ENCODE measurements at regions not wholly inside any gene's neighbourhood (a gene's known extent, or its start where the extent isn't known, plus 50 kb on each side); places are given as distances from the start of the nearest gene placed in this dataset.

DNA sequence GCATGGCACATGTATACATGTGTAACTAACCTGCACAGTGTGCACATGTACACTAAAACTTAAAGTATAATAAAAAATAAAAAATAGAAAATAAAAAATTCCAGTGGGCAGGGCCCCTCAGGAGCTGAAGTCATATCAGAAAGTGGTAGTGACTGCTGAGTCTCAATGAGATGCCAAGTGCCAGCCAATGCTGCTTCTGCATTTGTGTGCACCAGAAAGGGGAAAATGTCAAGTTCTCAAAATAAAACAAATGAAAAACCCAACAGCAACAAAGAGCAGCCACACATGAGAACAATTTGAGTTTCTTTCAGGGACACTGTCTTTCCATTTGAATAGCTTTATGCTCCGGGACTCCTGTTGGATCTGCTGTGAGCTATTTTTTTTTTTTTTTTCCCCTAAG lies 117.2 kb upstream of the CCDC112 start:
- ChIA-PET POLR2A (no interaction called here), CTCF (no interaction called here)
- no peak overlapping the region for H3K4me3 Mint-ChIP-seq
- no peak overlapping the region for H3K27ac Mint-ChIP-seq
- H3K36me3 Mint-ChIP-seq (ENCODE audit: low read depth): no peaks in the 10 kb centered on the region
- H3K4me1 Mint-ChIP-seq: no peaks in the 10 kb centered on the region
- no peaks in the 10 kb centered on the region for H3K9me3 Mint-ChIP-seq
- H3K27me3 Mint-ChIP-seq: no peaks in the 10 kb centered on the region
- TF ChIP-seq, protein P1, sequence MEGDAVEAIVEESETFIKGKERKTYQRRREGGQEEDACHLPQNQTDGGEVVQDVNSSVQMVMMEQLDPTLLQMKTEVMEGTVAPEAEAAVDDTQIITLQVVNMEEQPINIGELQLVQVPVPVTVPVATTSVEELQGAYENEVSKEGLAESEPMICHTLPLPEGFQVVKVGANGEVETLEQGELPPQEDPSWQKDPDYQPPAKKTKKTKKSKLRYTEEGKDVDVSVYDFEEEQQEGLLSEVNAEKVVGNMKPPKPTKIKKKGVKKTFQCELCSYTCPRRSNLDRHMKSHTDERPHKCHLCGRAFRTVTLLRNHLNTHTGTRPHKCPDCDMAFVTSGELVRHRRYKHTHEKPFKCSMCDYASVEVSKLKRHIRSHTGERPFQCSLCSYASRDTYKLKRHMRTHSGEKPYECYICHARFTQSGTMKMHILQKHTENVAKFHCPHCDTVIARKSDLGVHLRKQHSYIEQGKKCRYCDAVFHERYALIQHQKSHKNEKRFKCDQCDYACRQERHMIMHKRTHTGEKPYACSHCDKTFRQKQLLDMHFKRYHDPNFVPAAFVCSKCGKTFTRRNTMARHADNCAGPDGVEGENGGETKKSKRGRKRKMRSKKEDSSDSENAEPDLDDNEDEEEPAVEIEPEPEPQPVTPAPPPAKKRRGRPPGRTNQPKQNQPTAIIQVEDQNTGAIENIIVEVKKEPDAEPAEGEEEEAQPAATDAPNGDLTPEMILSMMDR (IDR thresholded peaks at IDR 0.05): no peak
- DNase-seq (no peak), ATAC-seq (ENCODE audit: low read depth) (no peak)
- intact Hi-C loops (cut with micrococcal nuclease): no loop called here

DNA sequence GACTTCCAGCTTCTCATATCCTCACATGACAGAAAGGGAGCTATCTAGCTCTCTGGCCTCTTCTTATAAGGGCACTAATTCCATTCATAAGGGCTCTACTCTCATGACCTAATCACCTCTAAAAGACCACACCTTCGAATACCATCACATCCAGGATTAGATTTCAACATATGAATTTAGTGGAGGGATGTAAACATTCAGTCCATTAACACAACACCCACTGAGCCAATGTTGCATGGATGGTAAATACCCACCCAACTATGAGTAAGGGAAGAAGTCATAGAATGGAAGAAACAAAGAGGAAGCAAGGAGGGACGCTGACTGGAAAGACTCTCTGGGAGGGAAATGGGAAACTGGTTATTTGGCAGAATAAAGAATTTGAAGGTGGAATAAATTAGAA lies 112.6 kb upstream of the CCDC112 start:
- Mint-ChIP-seq H3K27ac (no peak overlapping the region), H3K4me1 (no peaks in the 10 kb centered on the region), H3K36me3 (ENCODE audit: low read depth) (no peaks in the 10 kb centered on the region), H3K9me3 (peaks cover 5% of the 10 kb centered on the region), H3K4me3 (no peak overlapping the region), H3K27me3 (peaks cover 3% of the 10 kb centered on the region)
- TF ChIP-seq, protein P1 (IDR thresholded peaks at IDR 0.05): no peak
- intact Hi-C loops (cut with micrococcal nuclease): no loop called here
- ATAC-seq (ENCODE audit: low read depth) (no peak), DNase-seq (no peak)
- POLR2A ChIA-PET: no interaction called here
- CTCF ChIA-PET: no interaction called here

DNA sequence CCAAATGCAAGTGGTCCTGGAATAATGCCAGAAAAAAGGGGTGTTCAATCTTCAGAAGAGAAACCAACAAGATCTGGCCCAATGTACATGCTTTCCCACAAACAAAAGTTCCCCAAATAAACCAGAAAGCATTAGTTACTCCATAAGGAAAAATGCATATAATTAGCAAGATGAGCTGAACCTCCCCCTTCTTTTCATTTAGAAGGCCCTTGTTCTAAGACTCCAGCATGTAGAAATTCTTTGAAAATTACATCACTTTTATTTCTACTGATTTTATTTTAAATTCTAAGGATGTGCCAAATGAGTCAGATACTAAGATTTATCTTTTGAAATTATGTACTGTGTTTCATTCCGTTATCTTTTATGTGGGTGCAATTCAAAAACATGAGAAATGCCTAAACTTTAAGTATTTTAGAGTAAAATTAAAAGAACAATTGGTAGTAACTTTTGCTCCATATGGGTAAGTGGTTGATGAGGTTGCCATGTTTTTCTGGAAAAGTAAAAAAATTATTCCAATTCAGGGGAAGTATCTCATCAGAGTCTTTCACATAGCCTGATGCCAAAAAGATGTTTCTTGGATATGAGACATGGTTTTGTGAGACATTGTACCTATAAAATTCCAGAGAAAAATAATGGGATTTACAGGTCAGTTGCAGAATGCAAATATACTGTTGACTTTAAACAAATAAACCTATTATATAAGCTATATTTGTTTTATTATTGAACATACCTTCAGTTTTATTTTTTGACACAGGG lies 106.5 kb upstream of the CCDC112 start:
- ChIA-PET CTCF (no interaction called here), POLR2A (no interaction called here)
- Mint-ChIP-seq H3K4me3 (no peak overlapping the region), H3K36me3 (ENCODE audit: low read depth) (no peaks in the 10 kb centered on the region), H3K9me3 (peaks cover 9% of the 10 kb centered on the region), H3K4me1 (no peaks in the 10 kb centered on the region), H3K27me3 (peaks cover 3% of the 10 kb centered on the region), H3K27ac (no peak overlapping the region)
- DNase-seq (no peak), ATAC-seq (ENCODE audit: low read depth) (no peak)
- intact Hi-C loops (cut with micrococcal nuclease): no loop called here
- TF ChIP-seq, protein P1 (IDR thresholded peaks at IDR 0.05): no peak

DNA sequence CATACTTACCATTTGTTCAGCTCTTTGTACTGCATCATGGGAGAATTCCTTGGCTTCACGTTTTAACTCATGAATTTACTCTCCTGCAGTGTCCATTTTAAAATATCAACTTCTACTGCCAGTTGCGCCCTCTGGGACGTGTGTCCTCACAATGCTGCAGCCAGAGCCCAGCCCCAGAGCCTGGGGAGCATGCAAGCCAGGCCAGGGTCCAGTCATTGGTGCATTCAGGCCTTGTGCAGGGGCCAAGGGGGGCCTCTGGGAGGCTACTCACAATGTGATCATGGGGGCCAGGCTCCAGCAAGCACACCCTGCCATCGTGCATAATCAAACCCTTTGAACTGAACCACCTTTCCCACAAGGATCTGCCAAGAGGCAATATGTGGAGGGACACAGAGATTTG lies 105.6 kb upstream of the CCDC112 start:
- intact Hi-C loops (cut with micrococcal nuclease): no loop called here
- Mint-ChIP-seq H3K9me3 (peaks cover 9% of the 10 kb centered on the region), H3K4me1 (no peaks in the 10 kb centered on the region), H3K36me3 (ENCODE audit: low read depth) (no peaks in the 10 kb centered on the region), H3K27ac (no peak overlapping the region), H3K27me3 (peaks cover 3% of the 10 kb centered on the region), H3K4me3 (no peak overlapping the region)
- TF ChIP-seq, protein P1 (IDR thresholded peaks at IDR 0.05): no peak
- DNase-seq (no peak), ATAC-seq (ENCODE audit: low read depth) (no peak)
- ChIA-PET CTCF (no interaction called here), POLR2A (no interaction called here)

DNA sequence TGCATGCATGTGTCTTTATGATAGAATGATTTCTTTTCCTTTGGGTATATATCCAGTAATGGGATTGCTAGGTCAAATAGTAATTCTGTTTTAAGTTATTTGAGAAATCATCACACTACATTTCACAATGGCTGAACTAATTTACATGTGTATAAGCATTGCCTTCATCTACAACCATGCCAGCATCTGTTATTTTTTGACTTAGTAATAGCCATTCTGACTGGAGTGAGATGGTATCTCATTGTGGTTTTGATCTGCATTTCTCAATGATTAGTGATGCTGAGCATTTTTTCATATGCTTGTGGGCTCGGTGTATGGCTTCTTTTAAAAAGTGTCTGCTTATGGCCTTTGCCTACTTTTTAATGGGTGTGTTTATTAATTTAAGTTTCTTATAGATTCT lies 102.3 kb upstream of the CCDC112 start:
- no peak for DNase-seq
- Mint-ChIP-seq H3K27me3 (no peaks in the 10 kb centered on the region), H3K4me1 (no peaks in the 10 kb centered on the region), H3K9me3 (peaks cover 4% of the 10 kb centered on the region), H3K4me3 (no peak overlapping the region), H3K27ac (no peak overlapping the region), H3K36me3 (ENCODE audit: low read depth) (no peaks in the 10 kb centered on the region)
- ChIA-PET POLR2A (no interaction called here), CTCF (no interaction called here)
- intact Hi-C loops (cut with micrococcal nuclease): no loop called here
- no peak for ATAC-seq (ENCODE audit: low read depth)
- TF ChIP-seq, protein P1 (IDR thresholded peaks at IDR 0.05): no peak

All from activated B cell treated with CpG ODN at 0.5 μM for 24 hours (primary cell).